ENCODE measurements at regions not wholly inside any gene's neighbourhood (a gene's known extent, or its start where the extent isn't known, plus 50 kb on each side); places are given as distances from the start of the nearest gene placed in this dataset.
A peak's percentile ranks its signal among the peaks of the same experiment; 100 is the strongest.

GRCh38 chr6:166721576-166721975 lies 94.5 kb upstream of the RPS6KA2 start:
- H3K36me3 ChIP-seq = no peaks in the 10 kb centered on the region
- no peak overlapping the region for H3K4me3 ChIP-seq
- intact Hi-C loops (cut with DNase I) = no loop called here
- H3K4me1 ChIP-seq = no peaks in the 10 kb centered on the region
- H3K27me3 ChIP-seq = no peaks in the 10 kb centered on the region
- no peak for ATAC-seq
- no peak for DNase-seq
- H3K9me3 ChIP-seq = no peaks in the 10 kb centered on the region
- TF ChIP-seq, protein P1, sequence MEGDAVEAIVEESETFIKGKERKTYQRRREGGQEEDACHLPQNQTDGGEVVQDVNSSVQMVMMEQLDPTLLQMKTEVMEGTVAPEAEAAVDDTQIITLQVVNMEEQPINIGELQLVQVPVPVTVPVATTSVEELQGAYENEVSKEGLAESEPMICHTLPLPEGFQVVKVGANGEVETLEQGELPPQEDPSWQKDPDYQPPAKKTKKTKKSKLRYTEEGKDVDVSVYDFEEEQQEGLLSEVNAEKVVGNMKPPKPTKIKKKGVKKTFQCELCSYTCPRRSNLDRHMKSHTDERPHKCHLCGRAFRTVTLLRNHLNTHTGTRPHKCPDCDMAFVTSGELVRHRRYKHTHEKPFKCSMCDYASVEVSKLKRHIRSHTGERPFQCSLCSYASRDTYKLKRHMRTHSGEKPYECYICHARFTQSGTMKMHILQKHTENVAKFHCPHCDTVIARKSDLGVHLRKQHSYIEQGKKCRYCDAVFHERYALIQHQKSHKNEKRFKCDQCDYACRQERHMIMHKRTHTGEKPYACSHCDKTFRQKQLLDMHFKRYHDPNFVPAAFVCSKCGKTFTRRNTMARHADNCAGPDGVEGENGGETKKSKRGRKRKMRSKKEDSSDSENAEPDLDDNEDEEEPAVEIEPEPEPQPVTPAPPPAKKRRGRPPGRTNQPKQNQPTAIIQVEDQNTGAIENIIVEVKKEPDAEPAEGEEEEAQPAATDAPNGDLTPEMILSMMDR (IDR thresholded peaks at IDR 0.05) = no peak
- H3K27ac ChIP-seq = no peak overlapping the region

DNA sequence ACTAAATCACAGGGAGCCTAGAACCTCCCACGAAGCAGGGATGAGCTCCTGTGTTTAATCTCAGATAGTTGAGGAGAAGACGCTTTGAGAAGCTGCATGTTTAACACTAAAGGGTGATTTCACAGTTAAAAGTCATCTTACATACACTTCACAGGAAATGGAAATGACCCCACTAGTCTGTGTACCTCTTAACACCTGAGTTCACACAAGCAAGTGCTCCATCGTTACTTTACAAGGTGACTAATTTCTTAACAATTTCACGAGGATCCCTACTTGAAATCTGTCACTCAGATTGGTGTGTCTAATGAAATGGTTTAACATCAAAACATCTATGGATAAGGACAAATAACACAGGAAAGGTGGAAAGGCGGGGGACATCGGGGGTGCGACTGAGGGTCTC lies 93.8 kb upstream of the RPS6KA2 start:
- Histone ChIP-seq H3K4me1 (no peaks in the 10 kb centered on the region), H3K4me3 (no peak overlapping the region), H3K36me3 (no peaks in the 10 kb centered on the region), H3K27me3 (no peaks in the 10 kb centered on the region), H3K27ac (no peak overlapping the region), H3K9me3 (no peaks in the 10 kb centered on the region)
- DNase-seq = no peak
- TF ChIP-seq, protein P1 (IDR thresholded peaks at IDR 0.05) = no peak
- ATAC-seq = peak; percentile 39
- intact Hi-C loops (cut with DNase I) = no loop called here

- no peaks in the 10 kb centered on the region for H3K4me1 ChIP-seq
- H3K36me3 ChIP-seq = no peaks in the 10 kb centered on the region
- no peaks in the 10 kb centered on the region for H3K27me3 ChIP-seq
- no peak for ATAC-seq
- TF ChIP-seq, protein P1 (IDR thresholded peaks at IDR 0.05) = no peak
- intact Hi-C loops (cut with DNase I) = no loop called here
- no peak overlapping the region for H3K4me3 ChIP-seq
- no peak for DNase-seq
- no peak overlapping the region for H3K27ac ChIP-seq
- H3K9me3 ChIP-seq = no peaks in the 10 kb centered on the region
These were observed 92.0 kb upstream of the RPS6KA2 start for GRCh38 chr6:166719019-166719418.

DNA sequence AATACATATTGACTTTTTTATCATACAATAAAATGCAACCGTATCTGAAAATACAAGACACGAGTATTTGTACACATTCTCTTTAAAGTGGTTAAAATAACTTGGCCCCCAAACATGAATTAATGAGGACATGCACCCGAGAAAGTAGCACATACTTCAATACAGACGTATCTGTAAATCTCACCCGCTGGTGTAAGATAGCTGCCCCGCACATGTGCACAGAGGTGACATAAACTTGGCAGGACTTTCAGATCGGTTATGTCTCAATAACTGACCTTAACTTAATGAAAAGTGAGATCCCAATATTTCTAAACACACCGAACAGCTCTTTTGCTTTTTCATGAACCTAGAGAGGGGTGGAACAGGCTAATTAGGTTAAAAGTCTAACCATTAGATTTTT lies 91.5 kb upstream of the RPS6KA2 start:
- TF ChIP-seq, protein P1 (IDR thresholded peaks at IDR 0.05) = no peak
- no peak overlapping the region for H3K4me3 ChIP-seq
- H3K27me3 ChIP-seq = no peaks in the 10 kb centered on the region
- no peak overlapping the region for H3K27ac ChIP-seq
- no peak for ATAC-seq
- no peaks in the 10 kb centered on the region for H3K4me1 ChIP-seq
- H3K36me3 ChIP-seq = no peaks in the 10 kb centered on the region
- no peak for DNase-seq
- intact Hi-C loops (cut with DNase I) = no loop called here
- H3K9me3 ChIP-seq = no peaks in the 10 kb centered on the region

GRCh38 chr6:166716910-166717617 lies 90.0 kb upstream of the RPS6KA2 start:
- H3K27ac ChIP-seq = no peak overlapping the region
- TF ChIP-seq, protein P1 (IDR thresholded peaks at IDR 0.05) = no peak
- ATAC-seq (no peak), DNase-seq (no peak)
- H3K36me3 ChIP-seq = no peaks in the 10 kb centered on the region
- no peaks in the 10 kb centered on the region for H3K27me3 ChIP-seq
- intact Hi-C loops (cut with DNase I) = no loop called here
- no peak overlapping the region for H3K4me3 ChIP-seq
- no peaks in the 10 kb centered on the region for H3K9me3 ChIP-seq
- H3K4me1 ChIP-seq = no peaks in the 10 kb centered on the region

DNA sequence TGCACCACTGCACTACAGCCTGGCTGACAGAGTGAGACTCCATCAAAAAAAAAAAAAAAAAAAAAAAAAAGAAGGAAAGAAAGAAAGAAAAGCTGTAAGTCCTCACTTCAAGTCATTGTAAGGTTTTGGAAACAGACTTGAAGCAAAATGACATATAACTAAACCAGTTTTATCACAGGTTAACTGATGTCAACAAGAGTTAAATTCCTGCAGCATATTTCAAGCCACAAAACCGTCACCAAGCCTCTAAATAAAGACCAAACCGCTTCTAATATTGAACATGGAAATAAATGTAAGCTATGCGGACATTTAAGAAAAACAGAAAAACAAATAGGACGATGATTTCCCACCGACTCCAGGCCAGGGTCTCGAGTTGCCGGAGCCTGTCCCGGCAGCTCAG lies 88.9 kb upstream of the RPS6KA2 start:
- intact Hi-C loops (cut with DNase I) = no loop called here
- ATAC-seq (no peak), DNase-seq (no peak)
- Histone ChIP-seq H3K27me3 (no peaks in the 10 kb centered on the region), H3K9me3 (no peaks in the 10 kb centered on the region), H3K4me1 (no peaks in the 10 kb centered on the region), H3K27ac (no peak overlapping the region), H3K4me3 (no peak overlapping the region), H3K36me3 (no peaks in the 10 kb centered on the region)
- TF ChIP-seq, protein P1 (IDR thresholded peaks at IDR 0.05) = no peak

Measured in upper lobe of right lung (tissue), 1 donor.